VCaP (cell line): ENCODE measurements at regions not wholly inside any gene's neighbourhood (a gene's known extent, or its start where the extent isn't known, plus 50 kb on each side); places are given as distances from the start of the nearest gene placed in this dataset.

Experiments
- H3K27ac ChIP-seq: fragments of 450-650 bp; 2 replicates; pipeline ENCODE4 v1.5.1; 2017
- TF ChIP-seq, protein P1 (sequence below): fragments of 450-650 bp; conservative IDR thresholded peaks from 2 replicates; pipeline ENCODE4 v1.5.1; 2017; ENCODE audit warnings: mild to moderate bottlenecking, moderate library complexity

DNA sequence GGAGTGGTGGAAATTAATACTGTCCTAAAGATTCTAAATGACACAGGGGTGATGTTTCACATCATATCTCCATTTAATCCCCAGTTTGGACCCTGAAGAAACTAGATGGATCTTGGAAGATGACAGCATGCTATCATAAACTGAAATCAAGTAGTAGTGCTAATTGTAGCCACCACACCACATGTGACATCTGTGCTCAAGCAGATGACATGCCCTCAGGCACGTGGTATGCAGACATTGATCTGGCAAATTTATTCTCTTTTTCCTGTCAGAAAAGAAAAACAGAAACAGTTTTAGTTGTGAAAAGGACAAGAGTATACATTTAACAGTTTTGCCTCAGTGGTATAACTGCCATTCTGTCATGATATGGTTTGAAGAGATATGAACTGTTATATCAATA lies 52.9 kb upstream of the PGR start:
- H3K27ac ChIP-seq, result no peak overlapping the region
- TF ChIP-seq, protein P1, sequence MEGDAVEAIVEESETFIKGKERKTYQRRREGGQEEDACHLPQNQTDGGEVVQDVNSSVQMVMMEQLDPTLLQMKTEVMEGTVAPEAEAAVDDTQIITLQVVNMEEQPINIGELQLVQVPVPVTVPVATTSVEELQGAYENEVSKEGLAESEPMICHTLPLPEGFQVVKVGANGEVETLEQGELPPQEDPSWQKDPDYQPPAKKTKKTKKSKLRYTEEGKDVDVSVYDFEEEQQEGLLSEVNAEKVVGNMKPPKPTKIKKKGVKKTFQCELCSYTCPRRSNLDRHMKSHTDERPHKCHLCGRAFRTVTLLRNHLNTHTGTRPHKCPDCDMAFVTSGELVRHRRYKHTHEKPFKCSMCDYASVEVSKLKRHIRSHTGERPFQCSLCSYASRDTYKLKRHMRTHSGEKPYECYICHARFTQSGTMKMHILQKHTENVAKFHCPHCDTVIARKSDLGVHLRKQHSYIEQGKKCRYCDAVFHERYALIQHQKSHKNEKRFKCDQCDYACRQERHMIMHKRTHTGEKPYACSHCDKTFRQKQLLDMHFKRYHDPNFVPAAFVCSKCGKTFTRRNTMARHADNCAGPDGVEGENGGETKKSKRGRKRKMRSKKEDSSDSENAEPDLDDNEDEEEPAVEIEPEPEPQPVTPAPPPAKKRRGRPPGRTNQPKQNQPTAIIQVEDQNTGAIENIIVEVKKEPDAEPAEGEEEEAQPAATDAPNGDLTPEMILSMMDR, result no peak

- no peak overlapping the region for H3K27ac ChIP-seq
- TF ChIP-seq, protein P1, result no peak
These were observed 50.9 kb upstream of the PGR start for GRCh38 chr11:101180481-101180880.
